ENCODE measurements at regions not wholly inside any gene's neighbourhood (a gene's known extent, or its start where the extent isn't known, plus 50 kb on each side); places are given as distances from the start of the nearest gene placed in this dataset.

- Histone ChIP-seq H3K27me3 (replicated peaks; ENCODE audit: control insufficient read depth, insufficient read depth, low read length, poor library complexity, severe bottlenecking) (no peaks in the 10 kb centered on the region), H3K36me3 (ENCODE audit: control insufficient read depth, insufficient read depth, low read length) (no peaks in the 10 kb centered on the region), H3K9me3 (ENCODE audit: control insufficient read depth, low read length) (no peaks in the 10 kb centered on the region), H3K4me1 (ENCODE audit: control insufficient read depth, insufficient read depth, low read length, poor library complexity, severe bottlenecking) (peaks cover 8% of the 10 kb centered on the region), H3K4me3 (ENCODE audit: insufficient read depth, low read depth, low read length, poor library complexity, severe bottlenecking) (no peak overlapping the region), H3K27ac (ENCODE audit: insufficient read depth, low read length, poor library complexity, severe bottlenecking) (no peak overlapping the region)
- no peak for DNase-seq
Measured at GRCh38 chr1:222457084-222457483, 90.8 kb downstream of the HHIPL2 start.

GRCh38 chr1:222455188-222455879, 92.6 kb downstream of the HHIPL2 start:
- Histone ChIP-seq H3K9me3 (ENCODE audit: control insufficient read depth, low read length) (no peaks in the 10 kb centered on the region), H3K27ac (ENCODE audit: insufficient read depth, low read length, poor library complexity, severe bottlenecking) (no peak overlapping the region), H3K4me1 (ENCODE audit: control insufficient read depth, insufficient read depth, low read length, poor library complexity, severe bottlenecking) (peaks cover 8% of the 10 kb centered on the region), H3K27me3 (replicated peaks; ENCODE audit: control insufficient read depth, insufficient read depth, low read length, poor library complexity, severe bottlenecking) (no peaks in the 10 kb centered on the region), H3K4me3 (ENCODE audit: insufficient read depth, low read depth, low read length, poor library complexity, severe bottlenecking) (no peak overlapping the region), H3K36me3 (ENCODE audit: control insufficient read depth, insufficient read depth, low read length) (no peaks in the 10 kb centered on the region)
- peak; percentile 51 to 68 (median 51) for DNase-seq

DNA sequence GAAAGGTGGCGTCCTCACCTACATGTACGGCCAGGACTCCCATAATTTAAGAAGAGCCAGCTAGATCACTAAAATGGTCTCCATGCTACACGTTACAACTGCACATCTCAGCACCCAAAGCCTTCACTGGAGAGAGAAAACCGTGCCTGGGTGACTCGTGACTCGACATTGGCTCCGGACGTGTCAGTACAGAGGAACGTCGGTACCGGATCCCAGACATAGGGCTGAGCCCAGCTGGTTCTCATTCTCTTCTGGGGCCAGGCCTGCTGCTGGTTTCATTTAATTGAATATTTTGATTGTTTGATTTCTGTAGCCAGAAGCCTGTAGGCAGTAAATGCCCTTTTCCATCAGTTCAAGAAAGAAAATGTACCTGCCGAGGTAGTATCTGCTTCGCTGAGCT, 93.1 kb downstream of the HHIPL2 start:
- Histone ChIP-seq H3K4me1 (ENCODE audit: control insufficient read depth, insufficient read depth, low read length, poor library complexity, severe bottlenecking) (peaks cover 8% of the 10 kb centered on the region), H3K4me3 (ENCODE audit: insufficient read depth, low read depth, low read length, poor library complexity, severe bottlenecking) (no peak overlapping the region), H3K27ac (ENCODE audit: insufficient read depth, low read length, poor library complexity, severe bottlenecking) (no peak overlapping the region), H3K36me3 (ENCODE audit: control insufficient read depth, insufficient read depth, low read length) (no peaks in the 10 kb centered on the region), H3K9me3 (ENCODE audit: control insufficient read depth, low read length) (no peaks in the 10 kb centered on the region), H3K27me3 (replicated peaks; ENCODE audit: control insufficient read depth, insufficient read depth, low read length, poor library complexity, severe bottlenecking) (no peaks in the 10 kb centered on the region)
- DNase-seq: no peak

DNA sequence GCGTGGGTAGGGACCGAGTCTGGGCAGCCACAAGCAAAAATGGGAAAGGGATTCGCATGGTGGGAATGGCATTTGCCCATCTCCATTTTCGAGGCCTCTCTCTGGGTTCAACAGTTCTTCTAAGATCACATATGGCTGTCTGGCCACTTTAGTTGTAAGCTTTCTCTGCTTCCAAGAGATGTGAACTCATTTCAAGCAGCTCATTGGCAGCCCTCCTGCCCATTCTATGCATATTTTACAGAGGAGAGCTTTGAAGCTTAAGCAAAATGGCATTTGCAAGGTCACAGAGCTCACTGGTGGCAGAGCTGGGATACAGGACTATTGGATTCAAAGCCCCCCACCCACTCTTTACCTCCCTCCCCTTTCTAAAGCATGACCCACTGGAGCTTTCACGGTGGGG, 93.7 kb downstream of the HHIPL2 start:
- DNase-seq: no peak
- no peaks in the 10 kb centered on the region for H3K36me3 ChIP-seq (ENCODE audit: control insufficient read depth, insufficient read depth, low read length)
- no peaks in the 10 kb centered on the region for H3K9me3 ChIP-seq (ENCODE audit: control insufficient read depth, low read length)
- H3K4me1 ChIP-seq (ENCODE audit: control insufficient read depth, insufficient read depth, low read length, poor library complexity, severe bottlenecking): peaks cover 8% of the 10 kb centered on the region
- no peak overlapping the region for H3K27ac ChIP-seq (ENCODE audit: insufficient read depth, low read length, poor library complexity, severe bottlenecking)
- H3K4me3 ChIP-seq (ENCODE audit: insufficient read depth, low read depth, low read length, poor library complexity, severe bottlenecking): no peak overlapping the region
- H3K27me3 ChIP-seq (replicated peaks; ENCODE audit: control insufficient read depth, insufficient read depth, low read length, poor library complexity, severe bottlenecking): no peaks in the 10 kb centered on the region

DNA sequence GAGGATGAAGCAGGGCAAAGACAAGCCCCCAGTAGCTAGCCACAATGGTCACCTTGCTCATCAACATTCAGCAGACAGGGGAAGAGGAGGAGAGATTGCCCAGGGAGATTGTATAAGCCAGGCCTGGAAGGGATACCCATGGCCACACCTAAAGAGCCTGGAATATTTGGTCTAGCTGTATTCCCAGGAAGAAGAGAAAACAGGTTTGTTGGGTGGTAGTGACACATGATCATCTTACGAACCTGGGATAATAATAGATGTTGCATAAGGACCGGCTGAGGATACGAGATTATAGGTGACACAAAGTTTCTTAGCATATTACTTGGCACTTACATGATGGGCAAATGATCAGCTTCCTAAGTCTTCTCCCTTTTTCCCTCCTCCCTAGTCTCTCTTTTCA, 95.9 kb downstream of the HHIPL2 start:
- H3K9me3 ChIP-seq (ENCODE audit: control insufficient read depth, low read length): no peaks in the 10 kb centered on the region
- no peaks in the 10 kb centered on the region for H3K27me3 ChIP-seq (replicated peaks; ENCODE audit: control insufficient read depth, insufficient read depth, low read length, poor library complexity, severe bottlenecking)
- H3K4me1 ChIP-seq (ENCODE audit: control insufficient read depth, insufficient read depth, low read length, poor library complexity, severe bottlenecking): peaks cover 8% of the 10 kb centered on the region
- DNase-seq: no peak
- no peak overlapping the region for H3K4me3 ChIP-seq (ENCODE audit: insufficient read depth, low read depth, low read length, poor library complexity, severe bottlenecking)
- no peaks in the 10 kb centered on the region for H3K36me3 ChIP-seq (ENCODE audit: control insufficient read depth, insufficient read depth, low read length)
- H3K27ac ChIP-seq (ENCODE audit: insufficient read depth, low read length, poor library complexity, severe bottlenecking): no peak overlapping the region

DNA sequence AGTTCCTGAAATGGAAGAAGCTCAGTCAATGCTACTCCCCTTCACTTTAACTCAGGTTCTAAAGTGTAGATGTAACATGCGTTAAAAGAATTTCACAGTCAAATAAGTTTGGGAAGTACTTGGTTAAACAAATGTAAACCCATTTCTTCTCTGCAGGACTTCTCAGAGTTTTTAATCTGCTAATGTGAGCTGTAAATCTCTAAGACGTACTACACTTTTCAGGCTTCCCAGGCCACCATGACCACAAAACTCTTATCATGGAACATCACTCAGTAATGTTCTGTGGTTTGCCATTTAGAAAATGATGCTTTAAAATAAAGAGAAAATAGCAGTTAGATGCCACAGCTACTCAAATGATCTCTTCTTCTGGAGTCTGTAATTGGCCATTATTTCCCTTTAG, 104.3 kb downstream of the HHIPL2 start:
- H3K36me3 ChIP-seq (ENCODE audit: control insufficient read depth, insufficient read depth, low read length): no peaks in the 10 kb centered on the region
- no peak overlapping the region for H3K27ac ChIP-seq (ENCODE audit: insufficient read depth, low read length, poor library complexity, severe bottlenecking)
- no peaks in the 10 kb centered on the region for H3K9me3 ChIP-seq (ENCODE audit: control insufficient read depth, low read length)
- peaks cover 16% of the 10 kb centered on the region for H3K4me1 ChIP-seq (ENCODE audit: control insufficient read depth, insufficient read depth, low read length, poor library complexity, severe bottlenecking)
- no peak for DNase-seq
- no peak overlapping the region for H3K4me3 ChIP-seq (ENCODE audit: insufficient read depth, low read depth, low read length, poor library complexity, severe bottlenecking)
- H3K27me3 ChIP-seq (replicated peaks; ENCODE audit: control insufficient read depth, insufficient read depth, low read length, poor library complexity, severe bottlenecking): no peaks in the 10 kb centered on the region

GRCh38 chr1:222441066-222441465, 106.8 kb downstream of the HHIPL2 start:
- H3K36me3 ChIP-seq (ENCODE audit: control insufficient read depth, insufficient read depth, low read length): no peaks in the 10 kb centered on the region
- no peaks in the 10 kb centered on the region for H3K27me3 ChIP-seq (replicated peaks; ENCODE audit: control insufficient read depth, insufficient read depth, low read length, poor library complexity, severe bottlenecking)
- DNase-seq: no peak
- H3K4me1 ChIP-seq (ENCODE audit: control insufficient read depth, insufficient read depth, low read length, poor library complexity, severe bottlenecking): peaks cover 16% of the 10 kb centered on the region
- H3K4me3 ChIP-seq (ENCODE audit: insufficient read depth, low read depth, low read length, poor library complexity, severe bottlenecking): no peak overlapping the region
- H3K27ac ChIP-seq (ENCODE audit: insufficient read depth, low read length, poor library complexity, severe bottlenecking): no peak overlapping the region
- no peaks in the 10 kb centered on the region for H3K9me3 ChIP-seq (ENCODE audit: control insufficient read depth, low read length)

DNA sequence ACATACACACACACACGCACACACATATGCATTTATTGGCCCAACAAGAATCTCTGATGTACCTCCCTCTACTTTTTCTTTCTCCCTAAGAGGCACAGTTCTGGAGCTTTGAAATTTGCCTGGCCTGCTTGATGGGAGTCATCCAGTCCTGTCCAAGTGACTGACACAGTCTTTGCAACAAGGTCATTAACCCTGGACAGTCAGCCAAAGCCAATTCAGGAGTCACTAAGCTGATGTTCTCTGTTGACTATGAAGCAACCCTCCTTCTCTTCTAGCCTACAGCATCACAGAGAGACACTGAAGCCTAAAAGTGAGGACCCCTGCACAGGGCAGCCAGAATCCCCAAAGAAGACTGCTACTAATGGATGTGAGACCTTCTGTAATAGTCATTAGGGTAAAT, 123.1 kb downstream of the HHIPL2 start:
- no peak overlapping the region for H3K4me3 ChIP-seq (ENCODE audit: insufficient read depth, low read depth, low read length, poor library complexity, severe bottlenecking)
- DNase-seq: no peak
- H3K36me3 ChIP-seq (ENCODE audit: control insufficient read depth, insufficient read depth, low read length): no peaks in the 10 kb centered on the region
- H3K27me3 ChIP-seq (replicated peaks; ENCODE audit: control insufficient read depth, insufficient read depth, low read length, poor library complexity, severe bottlenecking): no peaks in the 10 kb centered on the region
- H3K9me3 ChIP-seq (ENCODE audit: control insufficient read depth, low read length): peaks cover 5% of the 10 kb centered on the region
- H3K4me1 ChIP-seq (ENCODE audit: control insufficient read depth, insufficient read depth, low read length, poor library complexity, severe bottlenecking): peaks cover 32% of the 10 kb centered on the region
- H3K27ac ChIP-seq (ENCODE audit: insufficient read depth, low read length, poor library complexity, severe bottlenecking): no peak overlapping the region

DNA sequence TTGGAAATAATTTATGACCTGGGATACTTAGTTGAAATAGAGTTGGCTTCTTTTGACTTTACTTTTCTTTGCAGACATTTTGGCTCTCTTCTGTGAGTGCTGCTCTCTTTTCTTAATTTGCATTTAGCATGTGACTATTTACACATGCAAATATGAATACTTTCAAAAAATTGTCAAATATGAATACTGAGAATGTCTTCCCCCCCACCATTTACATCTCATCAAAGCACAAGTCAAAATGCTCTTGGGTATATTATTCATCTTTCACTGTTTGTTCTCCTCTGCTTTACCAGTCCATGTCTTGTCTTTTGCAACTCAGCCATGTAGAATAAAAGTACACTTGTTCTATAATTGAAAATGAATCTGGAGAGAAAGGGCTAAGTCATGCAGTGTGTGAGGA, 126.5 kb downstream of the HHIPL2 start:
- peaks cover 42% of the 10 kb centered on the region for H3K4me1 ChIP-seq (ENCODE audit: control insufficient read depth, insufficient read depth, low read length, poor library complexity, severe bottlenecking)
- no peaks in the 10 kb centered on the region for H3K27me3 ChIP-seq (replicated peaks; ENCODE audit: control insufficient read depth, insufficient read depth, low read length, poor library complexity, severe bottlenecking)
- no peaks in the 10 kb centered on the region for H3K36me3 ChIP-seq (ENCODE audit: control insufficient read depth, insufficient read depth, low read length)
- H3K9me3 ChIP-seq (ENCODE audit: control insufficient read depth, low read length): peaks cover 8% of the 10 kb centered on the region
- DNase-seq: no peak
- no peak overlapping the region for H3K4me3 ChIP-seq (ENCODE audit: insufficient read depth, low read depth, low read length, poor library complexity, severe bottlenecking)
- no peak overlapping the region for H3K27ac ChIP-seq (ENCODE audit: insufficient read depth, low read length, poor library complexity, severe bottlenecking)

GRCh38 chr1:222420633-222421032, 127.3 kb downstream of the HHIPL2 start:
- H3K36me3 ChIP-seq (ENCODE audit: control insufficient read depth, insufficient read depth, low read length): no peaks in the 10 kb centered on the region
- peaks cover 3% of the 10 kb centered on the region for H3K9me3 ChIP-seq (ENCODE audit: control insufficient read depth, low read length)
- peak overlapping the region; percentile 8 for H3K4me3 ChIP-seq (ENCODE audit: insufficient read depth, low read depth, low read length, poor library complexity, severe bottlenecking)
- H3K27ac ChIP-seq (ENCODE audit: insufficient read depth, low read length, poor library complexity, severe bottlenecking): peak overlapping the region; percentile 4
- H3K27me3 ChIP-seq (replicated peaks; ENCODE audit: control insufficient read depth, insufficient read depth, low read length, poor library complexity, severe bottlenecking): no peaks in the 10 kb centered on the region
- peak in 1 of 3 donors; percentile 9 for DNase-seq
- peaks cover 42% of the 10 kb centered on the region for H3K4me1 ChIP-seq (ENCODE audit: control insufficient read depth, insufficient read depth, low read length, poor library complexity, severe bottlenecking)
